H9 (cell line): ENCODE measurements at regions not wholly inside any gene's neighbourhood (a gene's known extent, or its start where the extent isn't known, plus 50 kb on each side); places are given as distances from the start of the nearest gene placed in this dataset.

Experiments used
- DNase-seq: peaks from one replicate; pipeline ENCODE4 v3.0.0-alpha.2; 2017
- H2AFZ ChIP-seq: one replicate; pipeline ENCODE4 v1.6.1; 2013; ENCODE audit warnings: mild to moderate bottlenecking, low read length, control low read depth, moderate library complexity
- H2AK5ac ChIP-seq: 2 replicates; pipeline ENCODE4 v1.6.1; 2013; ENCODE audit warnings: low read length, control low read depth, mixed read lengths; ENCODE audit not compliant: insufficient read length
- H2BK120ac ChIP-seq: one replicate; pipeline ENCODE4 v1.6.1; 2013; ENCODE audit warnings: low read depth, mild to moderate bottlenecking, low read length, control low read depth, inconsistent platforms; ENCODE audit not compliant: poor library complexity, severe bottlenecking
- H2BK12ac ChIP-seq: 2 replicates; pipeline ENCODE4 v1.6.1; 2013; ENCODE audit warnings: low read length, control low read depth, mixed read lengths, low read depth; ENCODE audit not compliant: insufficient read length
- H2BK15ac ChIP-seq: 2 replicates; pipeline ENCODE4 v1.6.1; 2013; ENCODE audit warnings: low read depth, low read length, control low read depth
- H2BK20ac ChIP-seq: one replicate; pipeline ENCODE4 v1.6.1; 2013; ENCODE audit warnings: low read depth, mild to moderate bottlenecking, low read length, control low read depth, inconsistent platforms; ENCODE audit not compliant: poor library complexity, severe bottlenecking
- H2BK5ac ChIP-seq: 2 replicates; pipeline ENCODE4 v1.6.1; 2013; ENCODE audit warnings: low read length, control low read depth, mixed read lengths; ENCODE audit not compliant: insufficient read length
- H3K14ac ChIP-seq: 2 replicates; pipeline ENCODE4 v1.6.1; 2013; ENCODE audit warnings: low read length, control low read depth; ENCODE audit not compliant: insufficient read depth
- H3K18ac ChIP-seq: 2 replicates; pipeline ENCODE4 v1.6.1; 2013; ENCODE audit warnings: low read depth, mild to moderate bottlenecking, mixed read lengths, low read length, control low read depth; ENCODE audit not compliant: insufficient read length
- H3K23ac ChIP-seq: 2 replicates; pipeline ENCODE4 v1.6.1; 2013; ENCODE audit warnings: low read length, control low read depth, mixed read lengths, low read depth; ENCODE audit not compliant: insufficient read length
- H3K23me2 ChIP-seq: 2 replicates; pipeline ENCODE4 v1.6.1; 2013; ENCODE audit warnings: low read depth, mild to moderate bottlenecking, mixed read lengths, low read length, control low read depth; ENCODE audit not compliant: insufficient read length, poor library complexity, severe bottlenecking
- H3K27ac ChIP-seq: 2 replicates; pipeline ENCODE4 v1.5.1; 2013; ENCODE audit warnings: low read length, control low read depth, mixed read lengths, low read depth; ENCODE audit not compliant: insufficient read length
- H3K27me3 ChIP-seq: 2 replicates; pipeline ENCODE4 v1.6.1; 2013; ENCODE audit warnings: low read length, control low read depth, inconsistent platforms; ENCODE audit not compliant: insufficient read depth
- H3K4ac ChIP-seq: 2 replicates; pipeline ENCODE4 v1.6.1; 2013; ENCODE audit warnings: low read depth, mild to moderate bottlenecking, control low read depth, inconsistent platforms, low read length, moderate library complexity
- H3K4me1 ChIP-seq: 2 replicates; pipeline ENCODE4 v1.6.1; 2013; ENCODE audit warnings: low read length, control low read depth, inconsistent platforms; ENCODE audit not compliant: insufficient read depth
- H3K4me2 ChIP-seq: 2 replicates; pipeline ENCODE4 v1.6.1; 2013; ENCODE audit warnings: low read length, control low read depth, mixed read lengths; ENCODE audit not compliant: insufficient read length, insufficient read depth
- H3K56ac ChIP-seq: 2 replicates; pipeline ENCODE4 v1.6.1; 2013; ENCODE audit warnings: low read depth, mild to moderate bottlenecking, mixed read lengths, low read length, control low read depth; ENCODE audit not compliant: insufficient read length
- H3K79me1 ChIP-seq: 2 replicates; pipeline ENCODE4 v1.6.1; 2013; ENCODE audit warnings: low read depth, mild to moderate bottlenecking, moderate library complexity, low read length, control low read depth, inconsistent platforms; ENCODE audit not compliant: insufficient read depth, poor library complexity, severe bottlenecking
- H3K79me2 ChIP-seq: 2 replicates; pipeline ENCODE4 v1.6.1; 2013; ENCODE audit warnings: low read length, control low read depth, inconsistent platforms; ENCODE audit not compliant: insufficient read depth
- H3K9ac ChIP-seq: 2 replicates; pipeline ENCODE4 v1.6.1; 2013; ENCODE audit warnings: low read length, control low read depth, mixed read lengths; ENCODE audit not compliant: insufficient read length; ENCODE audit errors: extremely low read depth
- H3K9me3 ChIP-seq: one replicate; pipeline ENCODE4 v1.6.1; 2013; ENCODE audit warnings: low read depth, low read length, inconsistent platforms; ENCODE audit not compliant: control insufficient read depth
- H3T11ph ChIP-seq: one replicate; pipeline ENCODE4 v1.6.1; 2013; ENCODE audit warnings: mild to moderate bottlenecking, low read length, control low read depth, inconsistent platforms
- H4K20me1 ChIP-seq: one replicate; pipeline ENCODE4 v1.6.1; 2013; ENCODE audit not compliant: control insufficient read depth, insufficient read length, insufficient read depth
- H4K5ac ChIP-seq: 2 replicates; pipeline ENCODE4 v1.6.1; 2013; ENCODE audit warnings: low read depth, mild to moderate bottlenecking, mixed read lengths, low read length, control low read depth; ENCODE audit not compliant: insufficient read length
- H4K8ac ChIP-seq: replicated peaks from 2 replicates; pipeline ENCODE4 v1.6.1; 2013; ENCODE audit warnings: low read length, control low read depth, mixed read lengths, low read depth; ENCODE audit not compliant: insufficient read length
- H4K91ac ChIP-seq: 2 replicates; pipeline ENCODE4 v1.6.1; 2013; ENCODE audit warnings: low read depth, mild to moderate bottlenecking, moderate library complexity, mixed read lengths, low read length, control low read depth; ENCODE audit not compliant: insufficient read length
- H3K27ac Mint-ChIP-seq, 3 experiments: 2 replicates in 2 of 3; 3 replicates in 1 of 3; pipeline ENCODE4 v1.8.0; 2020 to 2021; ENCODE audit warnings: mixed read lengths in 3 of 3, mild to moderate bottlenecking in 1 of 3, moderate library complexity in 1 of 3
- H3K27me3 Mint-ChIP-seq: 2 replicates; pipeline ENCODE4 v1.8.0; 2021; ENCODE audit warnings: low read depth, mild to moderate bottlenecking, moderate library complexity, mixed read lengths
- H3K36me3 Mint-ChIP-seq, 3 experiments: 2 replicates in 2 of 3; 3 replicates in 1 of 3; pipeline ENCODE4 v1.8.0; 2020 to 2021; ENCODE audit warnings: low read depth in 3 of 3, mixed read lengths in 3 of 3; ENCODE audit not compliant: insufficient read depth in 1 of 3
- H3K4me1 Mint-ChIP-seq, 2 experiments: 2 replicates each; pipeline ENCODE4 v1.8.0; 2020; ENCODE audit warnings: mixed read lengths in 2 of 2
- H3K4me3 Mint-ChIP-seq, 2 experiments: 2 replicates in 1 of 2; 3 replicates in 1 of 2; pipeline ENCODE4 v1.8.0; 2020 to 2021; ENCODE audit warnings: mild to moderate bottlenecking in 2 of 2, mixed read lengths in 2 of 2, moderate library complexity in 1 of 2
- H3K9me3 Mint-ChIP-seq, 2 experiments: 2 replicates in 1 of 2; 3 replicates in 1 of 2; pipeline ENCODE4 v1.8.0; 2020; ENCODE audit warnings: mild to moderate bottlenecking in 2 of 2, mixed read lengths in 2 of 2, moderate library complexity in 1 of 2
- WGBS: extraction: QIAGEN DNeasy Blood & Tissue Kit; methylation state at CpG from one replicate; pipeline ENCODE4 v1.1.7; 2013; ENCODE audit warnings: missing lambda C conversion rate, low lambda C conversion rate, mixed read lengths; ENCODE audit not compliant: insufficient read length; ENCODE audit errors: extremely low coverage; 5-methylcytosine and 5-hydroxymethylcytosine counted together
- TF ChIP-seq, protein P1 (sequence below): fragments of 200-600 bp; sonication (generic); conservative IDR thresholded peaks from 3 replicates; pipeline ENCODE4 v1.8.0; 2021; ENCODE audit warnings: antibody characterized with exemption, mild to moderate bottlenecking

DNA sequence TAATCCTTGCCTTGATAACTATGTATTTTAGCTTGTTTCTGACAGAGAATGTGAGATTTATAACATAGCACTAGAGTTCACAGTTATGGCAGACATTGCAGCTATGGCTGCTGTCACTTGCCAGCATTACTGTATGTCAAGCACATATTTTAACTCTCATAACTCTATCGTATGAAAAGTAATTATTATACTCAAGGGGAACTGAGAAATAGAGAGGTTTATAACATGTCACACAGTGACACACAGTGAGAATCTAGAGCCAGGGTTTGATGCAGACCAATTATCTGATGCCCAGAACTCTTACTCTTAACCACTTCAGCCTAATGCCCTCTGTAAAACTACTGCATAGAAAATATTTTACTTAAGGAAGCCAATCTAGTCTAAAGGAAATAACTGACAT, 1012.4 kb downstream of the GRIK2 start:
- H3K4me3 Mint-ChIP-seq, result no peak overlapping the region
- no peaks in the 10 kb centered on the region for H3K27me3 Mint-ChIP-seq
- Histone ChIP-seq H2AFZ (no peak overlapping the region), H3K23ac (no peak overlapping the region), H3K4me2 (no peak overlapping the region), H2BK15ac (no peak overlapping the region), H3K4ac (no peak overlapping the region), H4K20me1 (no peaks in the 10 kb centered on the region), H2BK5ac (no peak overlapping the region), H4K91ac (no peak overlapping the region), H2BK12ac (no peak overlapping the region), H3K4me1 (no peaks in the 10 kb centered on the region; the same call in 1 of the 2 replicates), H2BK20ac (no peak overlapping the region), H2AK5ac (no peak overlapping the region), H3K9me3 (no peaks in the 10 kb centered on the region), H3K23me2 (no peaks in the 10 kb centered on the region), H3T11ph (no peak overlapping the region), H3K27ac (no peak overlapping the region), H3K79me1 (no peaks in the 10 kb centered on the region), H3K18ac (no peak overlapping the region), H3K27me3 (no peaks in the 10 kb centered on the region), H3K9ac (no peak overlapping the region), H4K8ac (no peak overlapping the region), H2BK120ac (no peak overlapping the region), H3K56ac (no peak overlapping the region), H3K79me2 (no peaks in the 10 kb centered on the region), H3K14ac (no peak overlapping the region), H4K5ac (no peak overlapping the region)
- WGBS, result no CpG with 5 or more reads among the region's 1 CpG
- no peaks in the 10 kb centered on the region; a peak in 1 of 5 replicates for H3K9me3 Mint-ChIP-seq
- H3K4me1 Mint-ChIP-seq, result peaks cover 3 to 9% of the 10 kb centered on the region in 2 experiments
- no peak overlapping the region for H3K27ac Mint-ChIP-seq
- peaks cover 0 to 4% (median 0%) of the 10 kb centered on the region in 3 experiments; a peak in 1 of 7 replicates for H3K36me3 Mint-ChIP-seq
- TF ChIP-seq, protein P1, sequence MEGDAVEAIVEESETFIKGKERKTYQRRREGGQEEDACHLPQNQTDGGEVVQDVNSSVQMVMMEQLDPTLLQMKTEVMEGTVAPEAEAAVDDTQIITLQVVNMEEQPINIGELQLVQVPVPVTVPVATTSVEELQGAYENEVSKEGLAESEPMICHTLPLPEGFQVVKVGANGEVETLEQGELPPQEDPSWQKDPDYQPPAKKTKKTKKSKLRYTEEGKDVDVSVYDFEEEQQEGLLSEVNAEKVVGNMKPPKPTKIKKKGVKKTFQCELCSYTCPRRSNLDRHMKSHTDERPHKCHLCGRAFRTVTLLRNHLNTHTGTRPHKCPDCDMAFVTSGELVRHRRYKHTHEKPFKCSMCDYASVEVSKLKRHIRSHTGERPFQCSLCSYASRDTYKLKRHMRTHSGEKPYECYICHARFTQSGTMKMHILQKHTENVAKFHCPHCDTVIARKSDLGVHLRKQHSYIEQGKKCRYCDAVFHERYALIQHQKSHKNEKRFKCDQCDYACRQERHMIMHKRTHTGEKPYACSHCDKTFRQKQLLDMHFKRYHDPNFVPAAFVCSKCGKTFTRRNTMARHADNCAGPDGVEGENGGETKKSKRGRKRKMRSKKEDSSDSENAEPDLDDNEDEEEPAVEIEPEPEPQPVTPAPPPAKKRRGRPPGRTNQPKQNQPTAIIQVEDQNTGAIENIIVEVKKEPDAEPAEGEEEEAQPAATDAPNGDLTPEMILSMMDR, result no peak
- DNase-seq, result no peak
